COLO829 (cell line): ENCODE measurements at regions not wholly inside any gene's neighbourhood (a gene's known extent, or its start where the extent isn't known, plus 50 kb on each side); places are given as distances from the start of the nearest gene placed in this dataset.

Experiments
- DNase-seq: peaks from one replicate; pipeline ENCODE4 v3.0.0; 2012; ENCODE audit warnings: low spot score

DNA sequence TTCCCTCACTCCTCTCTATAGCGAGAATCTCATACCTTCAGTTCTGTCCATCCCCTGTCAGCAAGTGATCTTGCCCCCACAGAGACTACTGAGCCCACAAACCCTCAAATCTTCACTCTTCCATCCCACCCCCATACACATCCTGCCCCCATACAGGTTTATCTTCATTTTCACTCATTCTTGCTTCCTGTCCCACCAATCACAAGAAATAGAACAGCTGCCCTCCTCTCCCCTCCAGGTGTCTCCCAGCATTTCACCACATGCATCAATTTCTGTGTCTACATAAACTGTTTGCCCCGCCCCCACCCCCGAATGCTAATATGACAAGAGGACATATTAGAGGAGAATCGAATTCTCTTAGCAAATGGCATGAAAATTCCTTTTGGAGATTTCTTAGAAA, 54.9 kb upstream of the CARMIL1 start:
- DNase-seq = no peak

DNA sequence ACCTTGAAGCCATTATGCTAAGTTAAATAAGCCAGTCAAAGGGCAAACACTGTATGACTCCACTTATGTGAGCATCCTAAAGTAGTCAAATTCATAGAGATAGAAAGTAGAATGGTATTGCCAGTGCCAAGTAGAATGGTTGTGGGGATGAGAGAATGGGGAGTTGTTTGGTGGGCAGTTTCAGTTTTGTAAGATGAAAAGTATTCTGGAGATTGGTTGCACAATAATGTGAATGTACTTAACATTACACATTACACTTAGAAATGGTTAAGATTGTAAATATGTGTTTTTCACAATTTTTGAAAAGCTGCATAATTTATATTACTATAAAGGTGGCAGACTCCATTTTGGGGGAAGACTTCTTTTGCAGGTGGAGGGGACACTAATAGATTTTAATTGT, 51.3 kb upstream of the CARMIL1 start:
- DNase-seq = no peak
